ENCODE measurements at regions not wholly inside any gene's neighbourhood (a gene's known extent, or its start where the extent isn't known, plus 50 kb on each side); places are given as distances from the start of the nearest gene placed in this dataset.

GRCh38 chr18:56127322-56128099 is 510.9 kb downstream of the TXNL1 start (continued):
- TF ChIP-seq CREB1 (IDR thresholded peaks at IDR 0.05) (no peak), CHD2 (IDR thresholded peaks at IDR 0.05; ENCODE audit: low read length) (no peak)

All from H1 (cell line).